Neural progenitor cell (in vitro differentiated cells): ENCODE measurements at regions not wholly inside any gene's neighbourhood (a gene's known extent, or its start where the extent isn't known, plus 50 kb on each side); places are given as distances from the start of the nearest gene placed in this dataset.

Source experiments
- CTCF ChIP-seq: fragments of 200-600 bp; sonication (generic); IDR thresholded peaks from 2 replicates; pipeline ENCODE4 v1.5.1; 2017; ENCODE audit warnings: antibody characterized with exemption, mild to moderate bottlenecking
- EZH2 ChIP-seq: fragments of 200-600 bp; sonication (generic); IDR thresholded peaks from 2 replicates; pipeline ENCODE4 v1.6.1; 2017; ENCODE audit warnings: antibody characterized with exemption, mild to moderate bottlenecking, moderate library complexity

DNA sequence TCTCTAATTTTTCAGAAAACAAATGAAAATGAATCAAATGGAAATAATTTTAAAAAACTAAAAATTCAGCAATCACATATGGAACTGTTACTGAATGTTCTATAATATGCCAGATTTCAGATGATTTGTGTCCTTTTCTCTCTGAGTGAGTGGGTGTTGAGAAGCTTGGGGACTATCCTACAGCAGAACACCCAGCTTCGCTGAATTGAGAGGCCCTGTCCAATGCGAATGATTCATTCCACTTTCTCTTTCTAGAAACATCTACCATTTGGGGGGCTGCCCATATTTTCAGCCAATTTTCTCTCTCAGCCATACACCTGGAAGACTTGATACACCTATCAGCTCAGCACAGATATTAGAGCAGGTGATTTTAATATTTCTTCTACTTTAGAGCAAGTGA is 1666.7 kb downstream of the EFNB2 start:
- no peak for TF ChIP-seq EZH2
- TF ChIP-seq CTCF = no peak
